Stimulated activated CD4-positive, alpha-beta T cell treated with anti-CD3 and anti-CD28 coated beads, Interleukin-4, amount 100 ng/mL, for 1 hour (primary cell): ENCODE measurements at regions not wholly inside any gene's neighbourhood (a gene's known extent, or its start where the extent isn't known, plus 50 kb on each side); places are given as distances from the start of the nearest gene placed in this dataset.
"Not testable (repeated sequence)": the region's sequence is repeated elsewhere in the genome, so short reads cannot be mapped to it uniquely, and the experiment has no call there.

Source experiments
- DNase-seq: peaks from one replicate; pipeline ENCODE4 v3.0.0-alpha.2; 2020

DNA sequence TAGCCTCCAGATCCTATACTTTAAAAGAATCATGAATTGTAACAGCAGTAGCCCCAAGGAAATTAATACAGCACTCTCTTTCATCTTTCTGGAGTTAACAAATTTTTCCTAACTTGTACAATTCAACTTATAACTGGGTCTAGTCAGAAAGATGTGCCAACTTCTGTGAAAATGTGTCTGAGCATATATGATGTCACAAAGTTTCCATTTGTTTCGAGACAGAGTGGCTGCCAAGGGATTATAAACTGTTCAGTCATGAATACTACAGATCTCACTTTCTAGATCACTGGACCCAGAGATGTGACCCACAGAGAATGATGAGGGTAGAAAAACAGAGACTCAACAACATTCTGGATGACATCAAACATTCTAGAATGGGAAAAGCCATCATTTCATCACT is 249.2 kb upstream of the PHF14 start:
- DNase-seq = no peak

- DNase-seq = no peak
Observed at GRCh38 chr7:10727636-10728035, 246.0 kb upstream of the PHF14 start.

DNA sequence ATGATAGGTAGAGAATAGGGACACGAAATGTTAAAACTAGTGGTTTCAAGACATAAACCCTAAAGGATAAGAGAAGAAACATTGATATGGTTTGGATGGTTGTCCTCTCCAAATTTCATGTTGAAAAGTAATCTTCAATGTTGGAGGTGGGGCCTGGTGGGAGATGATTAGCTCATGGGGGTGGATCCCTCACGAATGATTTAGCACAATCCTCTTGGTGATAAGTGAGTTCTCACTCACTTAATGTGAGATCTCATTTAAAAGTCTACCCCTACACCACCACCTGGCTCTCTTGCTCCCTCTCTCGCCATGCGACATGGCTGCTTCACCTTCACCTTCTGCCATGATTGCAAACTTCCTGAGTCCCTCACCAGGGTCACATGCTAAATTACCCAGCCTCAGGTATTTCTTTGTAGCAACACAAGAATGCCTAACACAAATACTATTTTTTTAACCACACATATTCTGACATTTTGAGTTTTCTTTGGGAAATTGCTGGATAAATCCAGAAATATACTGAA is 242.4 kb upstream of the PHF14 start:
- no peak for DNase-seq

DNA sequence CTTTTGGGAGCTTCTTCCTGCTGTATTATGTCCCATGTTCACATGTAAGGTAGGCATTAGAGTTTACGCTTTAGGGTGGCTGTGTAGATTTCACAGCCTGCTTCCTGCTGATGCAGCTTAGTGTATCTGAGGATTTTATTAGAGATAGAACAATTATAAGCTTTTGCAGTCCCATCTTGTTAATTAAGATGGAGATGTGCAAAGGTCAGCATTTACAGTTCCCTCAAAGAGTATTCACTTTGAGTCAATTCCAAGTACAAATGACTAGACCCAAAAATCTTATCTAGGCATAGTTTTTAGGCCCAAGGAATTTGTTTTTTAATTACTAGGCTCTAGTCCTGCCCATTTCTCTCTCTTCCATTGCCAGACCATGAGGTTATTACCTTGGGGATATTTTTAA is 239.9 kb upstream of the PHF14 start:
- DNase-seq = no peak

DNA sequence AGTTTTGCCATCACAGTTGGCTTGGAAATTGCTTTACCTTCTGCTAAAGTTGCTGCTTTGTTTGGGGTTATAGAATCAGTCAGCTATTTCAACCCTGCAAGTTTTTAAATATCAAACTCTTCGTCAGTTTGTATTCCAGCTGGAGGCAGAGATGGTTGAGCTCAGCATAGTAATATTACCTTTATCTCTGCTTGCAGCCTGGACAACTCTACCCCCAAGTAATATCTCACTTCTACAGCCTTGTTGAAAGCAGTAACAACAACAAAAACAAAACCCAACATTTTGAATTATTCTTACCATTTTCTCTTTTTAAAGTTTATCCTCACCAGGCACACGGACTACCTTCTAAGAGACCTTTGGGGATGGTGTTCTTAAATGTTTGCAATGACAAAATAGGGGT is 239.1 kb upstream of the PHF14 start:
- DNase-seq = no peak

- no peak for DNase-seq
Observed at GRCh38 chr7:10739401-10739800, 234.3 kb upstream of the PHF14 start.

DNA sequence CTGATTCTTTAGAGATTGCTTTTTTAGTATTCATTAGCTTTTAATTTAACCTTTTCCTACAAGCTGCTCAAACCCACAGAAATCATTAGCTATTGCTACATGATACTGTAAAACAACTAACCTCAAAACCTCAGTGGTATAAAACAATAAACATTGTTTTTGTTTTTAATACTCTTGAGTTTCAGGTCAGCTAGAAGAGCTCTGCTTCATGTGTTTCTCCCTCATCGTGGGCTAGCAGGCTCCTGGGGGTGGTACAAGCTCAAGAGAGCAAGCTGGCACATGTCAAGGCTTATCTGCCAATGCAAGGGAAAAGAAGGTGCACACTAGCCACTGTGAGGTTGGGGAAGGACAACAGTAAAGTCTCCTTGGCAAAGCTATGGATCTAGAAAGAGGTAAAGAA is 232.9 kb upstream of the PHF14 start:
- no peak for DNase-seq

- DNase-seq = no peak
Observed at GRCh38 chr7:10756981-10757380, 216.7 kb upstream of the PHF14 start.

GRCh38 chr7:10759120-10759519 is 214.6 kb upstream of the PHF14 start:
- DNase-seq = no peak

- DNase-seq = no peak
Observed at GRCh38 chr7:10767771-10768170, 205.9 kb upstream of the PHF14 start.

DNA sequence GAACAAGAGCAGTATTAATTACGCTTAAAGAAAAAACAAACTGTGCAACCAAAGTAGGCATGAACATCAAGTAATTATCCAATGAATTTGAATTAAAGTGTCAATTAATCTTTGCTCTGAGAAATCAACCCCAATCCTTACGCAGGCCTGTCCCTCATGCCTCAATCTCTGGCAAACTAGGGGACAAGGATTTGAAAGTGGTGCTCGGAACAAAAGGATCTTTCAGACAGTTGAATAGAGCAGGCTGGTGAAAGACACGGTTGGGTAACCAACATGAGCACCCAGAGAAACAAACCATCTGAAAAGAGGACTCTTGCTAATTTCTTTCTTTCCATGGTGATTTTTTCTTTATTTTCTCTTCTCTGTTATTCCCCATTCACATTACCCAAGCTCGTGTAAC is 203.5 kb upstream of the PHF14 start:
- DNase-seq = no peak

DNA sequence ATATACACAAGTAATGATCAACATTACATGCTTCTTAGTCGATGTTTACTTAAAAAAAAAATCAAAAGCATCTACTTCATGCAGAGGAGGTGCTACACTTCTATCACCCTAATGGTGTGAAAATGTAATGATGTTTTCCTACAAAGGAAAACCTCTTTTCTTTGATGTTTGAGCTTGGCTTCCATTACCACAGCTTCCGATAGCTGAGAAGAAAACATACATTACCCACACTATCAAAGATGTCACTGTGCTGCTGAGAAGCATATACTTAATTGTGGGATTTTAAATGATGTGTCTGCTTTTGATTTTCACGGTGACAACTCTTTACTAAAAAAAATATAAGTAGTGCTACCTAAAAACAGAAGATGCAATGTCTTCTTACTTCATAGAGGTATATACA is 200.2 kb upstream of the PHF14 start:
- no peak for DNase-seq

GRCh38 chr7:10779465-10780399 is 193.9 kb upstream of the PHF14 start:
- DNase-seq = no peak

GRCh38 chr7:10780400-10780747 is 193.3 kb upstream of the PHF14 start:
- no peak for DNase-seq

GRCh38 chr7:10786976-10787375 is 186.7 kb upstream of the PHF14 start:
- DNase-seq = not testable (repeated sequence)

DNA sequence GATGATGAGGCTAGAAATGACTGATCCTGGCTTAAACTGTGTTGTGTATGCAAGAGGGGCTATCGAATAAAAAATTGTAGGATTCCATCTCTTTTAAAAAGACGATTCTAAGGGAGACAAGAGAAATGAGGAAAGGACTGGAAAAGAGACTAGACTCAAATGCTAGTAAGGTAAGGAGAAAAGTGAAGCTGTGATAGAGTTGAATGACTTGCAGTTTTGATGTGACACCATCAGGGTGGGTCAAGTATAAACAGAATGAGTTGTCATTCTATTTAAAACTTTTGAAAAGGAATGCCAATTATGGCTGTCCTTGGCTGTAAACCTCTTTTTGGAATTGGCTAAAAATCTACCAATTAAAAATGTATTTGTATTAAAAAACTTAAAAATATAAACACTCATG is 184.5 kb upstream of the PHF14 start:
- DNase-seq = no peak

- DNase-seq = no peak
Observed at GRCh38 chr7:10790910-10791309, 182.8 kb upstream of the PHF14 start.

- DNase-seq = no peak
Observed at GRCh38 chr7:10793995-10794775, 179.5 kb upstream of the PHF14 start.

GRCh38 chr7:10797157-10797556 is 176.5 kb upstream of the PHF14 start:
- no peak for DNase-seq

DNA sequence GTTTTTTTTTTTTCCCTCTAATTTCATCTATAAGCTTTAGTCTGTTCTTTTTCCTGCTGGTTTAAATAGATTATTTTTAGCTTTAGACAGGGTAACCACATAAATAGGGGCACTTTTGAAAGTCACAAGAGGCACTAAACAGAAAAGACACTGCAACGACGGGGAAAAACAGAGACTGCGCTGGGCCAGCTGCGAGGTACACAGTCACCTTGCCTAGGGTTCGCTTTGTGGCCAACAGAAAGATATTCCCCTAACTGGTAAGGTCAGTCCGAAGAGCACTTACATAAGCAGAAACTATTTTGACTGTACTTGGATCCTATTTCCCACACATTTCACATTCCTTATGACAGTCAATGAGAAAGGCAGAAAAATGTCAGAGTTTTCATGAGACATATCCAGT is 175.6 kb upstream of the PHF14 start:
- DNase-seq = no peak

- DNase-seq = no peak
Observed at GRCh38 chr7:10799475-10799874, 174.2 kb upstream of the PHF14 start.

- no peak for DNase-seq
Observed at GRCh38 chr7:10802011-10802410, 171.7 kb upstream of the PHF14 start.

DNA sequence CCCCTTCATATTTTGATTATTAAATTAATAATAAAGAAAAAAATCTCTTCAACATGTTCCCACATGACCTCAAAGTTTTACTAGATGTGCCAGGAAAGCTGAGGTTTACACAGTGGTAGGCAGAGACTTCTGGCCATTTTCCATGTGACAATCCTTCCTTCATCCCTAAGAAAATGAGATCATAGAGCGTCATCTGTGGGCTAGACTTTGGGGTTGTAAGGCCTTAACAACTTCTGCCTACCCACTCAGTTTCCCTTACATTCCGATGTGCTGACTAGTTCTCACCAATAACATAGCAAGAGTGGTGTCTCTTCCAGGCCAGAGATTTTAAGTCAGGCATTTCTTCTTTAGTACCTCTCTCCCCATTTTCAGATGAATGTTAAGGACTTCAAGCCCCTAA is 171.1 kb upstream of the PHF14 start:
- DNase-seq = no peak

GRCh38 chr7:10803720-10804119 is 170.0 kb upstream of the PHF14 start:
- DNase-seq = no peak
